GM19452 (cell line): ENCODE measurements at regions not wholly inside any gene's neighbourhood (a gene's known extent, or its start where the extent isn't known, plus 50 kb on each side); places are given as distances from the start of the nearest gene placed in this dataset.
"Not testable (repeated sequence)": the region's sequence is repeated elsewhere in the genome, so short reads cannot be mapped to it uniquely, and the experiment has no call there.

ENCODE experiments used
- ATAC-seq: cut with Tn5 transposase; IDR thresholded peaks from one replicate; pipeline ENCODE4 v1.9.1; 2021; ENCODE audit not compliant: unreplicated experiment

DNA sequence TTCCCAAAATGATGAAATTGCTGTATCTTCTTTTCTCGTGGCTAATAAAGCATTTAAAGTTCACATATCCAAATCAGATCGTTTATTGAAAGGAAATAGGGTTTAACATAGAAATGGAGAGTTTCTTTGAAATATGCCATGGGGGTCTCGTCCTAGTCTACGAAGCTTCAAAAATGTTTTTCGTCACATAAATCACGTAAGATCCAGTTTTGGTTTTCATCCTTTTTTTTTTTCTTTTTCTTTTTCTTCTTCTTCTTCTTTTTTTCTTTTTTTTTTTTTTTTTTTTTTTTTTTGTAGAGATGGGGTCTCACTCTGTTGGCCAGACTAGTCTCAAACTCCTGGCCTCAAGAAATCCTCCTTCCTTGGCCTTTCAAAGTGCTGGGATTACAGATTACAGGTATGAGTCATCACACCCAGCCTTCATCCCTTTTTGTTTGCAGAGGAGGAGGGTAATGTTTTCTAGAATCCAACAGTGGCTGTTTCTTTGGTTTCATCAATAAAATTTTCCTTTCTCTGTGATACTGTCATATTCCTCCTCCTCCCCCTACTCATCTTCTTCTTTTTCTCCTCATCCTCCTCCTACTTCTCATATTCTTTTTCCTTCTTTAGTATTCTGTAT is 94.7 kb upstream of the LOC128125822 start:
- ATAC-seq, result no peak

DNA sequence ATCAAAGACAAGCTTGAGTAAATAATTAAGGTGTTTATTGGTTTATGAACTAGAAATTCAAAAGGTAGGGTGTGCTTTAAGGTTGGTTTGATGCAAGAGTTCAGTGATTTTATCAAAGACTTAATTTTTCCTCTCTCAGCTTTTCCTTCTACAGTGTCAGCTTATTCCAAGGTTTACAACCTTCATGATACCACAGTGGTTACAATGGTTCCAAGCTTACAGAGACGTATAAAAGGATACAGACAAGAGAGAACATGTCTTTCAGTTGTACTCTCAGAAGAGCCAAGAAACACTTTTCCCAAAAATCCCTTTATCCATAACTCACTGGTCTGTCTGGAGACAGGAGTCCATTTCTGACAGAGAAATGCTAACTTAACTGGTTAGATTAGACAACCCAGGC is 93.5 kb upstream of the LOC128125822 start:
- no peak for ATAC-seq

DNA sequence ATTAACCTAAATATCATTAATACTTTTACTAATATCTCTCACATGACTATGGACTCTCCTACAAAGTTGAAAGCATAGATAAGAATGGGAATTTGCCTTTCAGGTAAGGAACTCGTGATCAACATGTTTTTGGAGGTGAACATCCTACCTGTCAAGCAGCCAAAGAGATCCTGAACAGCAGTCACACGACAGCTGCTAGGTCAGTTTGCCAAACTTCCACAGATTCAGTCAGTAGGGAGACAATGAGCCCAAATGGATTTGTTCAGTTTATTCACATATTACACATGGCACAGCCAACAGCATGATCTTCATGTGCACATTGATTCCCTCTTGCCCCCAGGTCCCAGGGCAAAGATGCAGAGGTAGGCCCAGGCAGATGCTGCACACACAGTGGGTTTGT is 86.1 kb upstream of the LOC128125822 start:
- no peak for ATAC-seq

DNA sequence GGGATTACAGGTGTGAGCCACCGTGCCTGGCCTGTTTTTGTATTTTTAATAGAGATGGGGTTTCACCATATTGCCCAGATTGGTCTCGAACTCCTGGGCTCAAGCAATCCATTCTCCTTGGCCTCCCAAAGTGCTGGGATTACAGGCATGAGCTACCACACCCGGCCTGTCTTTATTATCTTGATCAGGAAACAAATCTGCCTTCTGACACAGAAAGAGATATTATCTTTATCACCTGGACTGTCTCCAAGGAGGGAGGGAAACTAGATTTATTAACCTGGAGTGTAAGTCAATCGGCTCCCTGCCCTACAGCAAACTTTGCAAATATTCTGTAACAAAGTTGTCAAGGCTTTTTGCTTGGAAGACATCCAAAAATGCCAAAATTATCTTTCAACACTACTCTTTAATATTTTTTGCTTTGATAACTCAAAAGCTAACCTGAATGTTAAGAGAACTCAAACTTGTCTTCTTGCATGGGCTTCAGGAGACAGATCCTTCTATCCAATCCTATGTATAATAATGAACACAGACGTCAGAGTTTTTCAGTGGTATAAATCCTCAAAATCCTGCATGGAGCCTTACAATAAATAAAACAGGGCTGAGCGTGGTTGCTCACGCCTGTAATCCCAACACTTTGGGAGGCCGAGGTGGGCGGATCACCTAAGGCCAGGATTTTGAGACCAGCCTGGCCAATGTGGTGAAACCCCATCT is 85.0 kb upstream of the LOC128125822 start:
- no peak for ATAC-seq

DNA sequence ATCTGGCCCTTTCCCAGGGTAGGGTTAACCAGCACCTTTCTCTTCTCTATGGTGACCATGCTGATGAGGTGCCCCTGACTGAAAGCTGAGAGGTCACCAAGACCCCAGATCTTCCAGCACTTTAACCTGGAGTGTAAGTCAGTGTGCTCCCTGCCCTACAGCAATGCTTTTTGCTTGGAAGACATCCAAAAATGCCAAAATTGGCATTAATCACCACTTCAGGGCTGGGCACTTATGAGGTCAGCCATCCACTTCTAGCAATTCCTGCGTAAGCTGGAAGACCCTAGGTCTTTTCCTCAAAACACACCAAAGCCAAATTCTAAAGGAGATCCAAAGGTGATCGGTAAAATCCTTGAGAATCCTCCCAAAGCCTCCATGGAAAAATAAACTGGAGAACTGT is 81.2 kb upstream of the LOC128125822 start:
- no peak for ATAC-seq

DNA sequence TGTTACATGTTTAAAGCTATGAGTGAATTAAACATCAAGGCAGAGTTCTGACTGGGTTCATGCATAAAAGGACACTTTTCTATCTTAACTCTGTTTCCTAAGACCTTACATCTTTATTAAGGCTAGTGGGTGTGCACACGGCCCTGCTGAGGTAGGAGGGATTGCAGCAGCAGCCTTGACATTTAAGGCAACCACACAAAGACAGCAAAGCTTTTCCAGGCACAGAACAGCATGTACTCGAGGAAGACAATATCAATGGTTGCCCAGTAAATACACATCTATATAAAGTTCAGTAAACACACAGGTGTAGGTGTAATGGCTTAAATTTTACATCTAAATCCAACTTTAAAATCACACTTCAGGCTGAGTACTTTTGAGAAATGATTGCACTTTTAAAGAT is 79.8 kb upstream of the LOC128125822 start:
- ATAC-seq, result no peak

DNA sequence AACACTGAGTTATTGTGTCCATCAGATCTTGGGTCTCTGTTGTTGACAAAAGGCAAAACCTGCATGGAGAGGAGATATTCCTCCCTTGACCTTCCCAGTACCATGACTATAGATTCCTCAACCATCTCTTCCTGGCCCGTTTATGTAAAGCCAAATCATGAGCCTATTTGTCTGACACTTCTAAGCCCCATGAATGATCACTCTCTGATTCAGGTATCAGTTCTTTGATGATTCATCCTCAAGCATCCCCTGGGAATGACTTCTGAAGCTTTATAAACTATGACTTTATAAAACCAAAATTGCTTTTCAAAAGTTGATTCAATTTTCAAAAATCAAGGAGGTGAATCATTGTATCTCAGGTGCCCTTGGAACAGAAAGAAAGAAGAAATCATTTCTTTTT is 78.7 kb upstream of the LOC128125822 start:
- ATAC-seq, result no peak

DNA sequence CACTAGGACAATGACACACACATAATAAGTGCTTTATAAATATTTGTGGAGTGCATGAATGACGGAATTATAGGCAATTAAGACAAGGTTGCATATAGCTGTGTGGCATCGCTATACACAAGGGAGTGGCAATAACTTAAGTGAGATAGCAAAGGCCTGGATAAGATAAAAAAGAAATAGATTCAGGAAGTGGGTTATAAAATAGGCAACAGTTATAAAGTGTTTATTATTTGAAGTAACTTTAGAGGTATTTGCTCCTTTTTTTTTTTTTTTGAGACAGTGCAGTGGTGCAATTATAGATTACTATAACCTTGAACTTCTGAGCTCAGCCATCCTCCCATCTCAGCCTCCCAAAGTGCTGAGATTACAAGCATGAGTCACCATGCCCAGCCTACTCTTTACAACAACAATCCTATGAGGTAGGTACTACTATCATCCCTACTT is 75.9 kb upstream of the LOC128125822 start:
- no peak for ATAC-seq

DNA sequence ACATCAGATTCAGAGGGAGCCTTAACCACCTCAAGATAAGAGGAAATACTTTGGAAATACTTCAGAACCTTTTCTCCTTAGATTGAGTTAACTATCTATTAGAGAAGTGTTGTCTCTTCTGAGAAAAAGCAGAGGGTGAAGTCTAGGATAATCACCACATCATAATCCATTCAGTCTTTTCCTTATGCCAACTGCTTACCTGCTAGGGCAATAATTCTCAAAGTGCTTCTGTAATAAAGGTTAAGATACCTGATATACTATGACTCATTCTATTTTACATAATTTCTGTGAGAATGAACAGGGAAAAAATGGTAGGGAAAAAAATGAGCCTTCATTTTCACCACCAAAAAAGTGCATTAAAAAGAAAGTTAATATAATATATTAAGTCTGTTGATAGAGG is 70.1 kb upstream of the LOC128125822 start:
- ATAC-seq, result no peak

DNA sequence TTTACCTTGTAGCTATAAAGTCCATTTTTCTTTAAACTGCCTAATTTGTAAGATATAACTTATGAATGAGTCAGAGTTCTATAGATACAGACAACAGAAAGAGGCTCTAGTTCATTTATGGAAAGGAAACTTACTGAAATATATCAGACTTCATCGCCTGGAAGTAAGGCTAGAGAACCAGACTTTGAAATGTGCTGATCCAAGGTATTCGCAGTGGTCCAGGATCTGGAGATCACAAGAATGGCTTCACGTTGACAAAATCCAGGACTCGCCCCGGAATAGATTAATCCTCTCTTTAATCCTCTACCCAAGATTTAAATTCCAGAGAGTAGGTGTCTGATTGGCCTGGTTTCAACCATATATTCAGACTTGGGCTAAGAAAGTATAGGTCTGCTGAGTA is 69.1 kb upstream of the LOC128125822 start:
- no peak for ATAC-seq

DNA sequence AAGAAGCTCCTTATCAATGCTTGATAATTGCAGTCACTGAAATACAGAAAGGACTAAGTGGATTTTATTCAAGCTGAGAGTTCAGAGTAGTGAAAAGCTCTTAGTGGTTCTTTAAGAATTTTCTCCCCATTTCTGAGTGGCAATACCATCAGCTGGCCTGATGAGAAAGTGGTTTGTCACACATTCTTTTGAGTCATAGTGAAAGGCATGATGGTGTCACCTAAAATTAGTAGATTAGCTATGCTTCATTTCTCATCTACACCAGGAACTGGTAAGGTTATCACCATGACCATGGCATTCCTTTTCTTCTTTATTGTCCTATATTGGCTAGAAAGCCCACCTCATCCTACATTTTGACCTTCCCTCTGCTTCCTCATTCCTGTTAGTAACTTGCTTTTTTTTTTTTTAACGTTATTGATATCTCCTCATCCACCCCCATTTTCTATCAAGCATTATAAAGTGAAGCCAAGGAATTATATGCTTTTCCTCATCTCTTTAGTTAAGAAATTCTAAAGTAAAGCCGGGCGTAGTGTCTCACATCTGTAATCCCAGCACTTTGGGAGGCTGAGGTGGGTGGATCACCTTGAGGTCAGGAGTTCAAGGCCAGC is 67.4 kb upstream of the LOC128125822 start:
- peak; percentile 100 for ATAC-seq

DNA sequence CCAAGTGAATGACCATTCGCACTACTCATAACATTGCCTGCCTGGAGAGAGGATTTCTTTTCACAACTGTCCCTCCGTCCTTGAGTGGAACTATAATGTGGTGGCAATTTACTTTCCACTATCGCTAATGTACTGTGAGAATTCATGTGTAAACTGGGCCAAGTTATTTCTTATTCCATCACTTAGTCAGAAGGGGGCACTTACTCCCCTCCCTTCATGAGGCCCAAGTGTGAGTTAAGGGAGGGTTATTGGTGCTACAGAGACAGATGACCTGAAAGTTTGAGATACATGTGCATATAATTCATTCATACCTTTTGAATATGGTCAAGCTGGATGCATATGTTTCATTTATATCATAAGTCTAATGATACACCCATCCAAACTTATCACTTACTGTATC is 65.2 kb upstream of the LOC128125822 start:
- ATAC-seq, result no peak

DNA sequence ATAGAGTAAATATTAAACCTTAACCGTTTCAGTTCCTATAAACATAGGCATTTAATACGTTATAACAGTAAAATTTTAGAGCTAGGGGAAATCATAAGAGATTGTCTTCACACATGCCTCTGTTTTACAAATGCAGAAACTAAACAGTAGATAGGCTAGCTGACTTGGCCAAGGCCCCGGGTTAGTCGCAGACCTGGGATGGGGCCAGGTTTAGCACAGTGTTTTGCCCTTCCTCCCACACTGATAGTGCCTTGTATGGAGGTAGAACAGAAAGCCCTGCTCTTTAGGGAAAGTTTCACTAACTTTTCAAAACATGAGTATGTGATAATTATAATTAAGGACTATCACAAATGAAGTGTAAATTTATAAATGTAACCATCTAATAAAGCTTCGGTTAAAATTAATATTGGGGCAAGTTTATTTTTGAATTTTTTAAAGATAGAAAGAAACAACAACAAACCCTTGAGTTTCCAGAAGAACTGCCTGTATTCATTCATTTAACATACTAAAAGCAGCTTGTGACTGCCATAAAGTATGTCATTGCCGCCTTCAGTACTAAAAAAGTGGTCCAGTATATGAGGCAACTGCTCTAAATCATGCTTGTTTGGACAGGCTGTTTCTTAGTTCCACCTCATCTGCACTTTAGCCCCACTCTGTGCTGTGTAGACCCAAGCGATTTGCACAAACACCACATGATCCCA is 62.5 kb upstream of the LOC128125822 start:
- no peak for ATAC-seq

DNA sequence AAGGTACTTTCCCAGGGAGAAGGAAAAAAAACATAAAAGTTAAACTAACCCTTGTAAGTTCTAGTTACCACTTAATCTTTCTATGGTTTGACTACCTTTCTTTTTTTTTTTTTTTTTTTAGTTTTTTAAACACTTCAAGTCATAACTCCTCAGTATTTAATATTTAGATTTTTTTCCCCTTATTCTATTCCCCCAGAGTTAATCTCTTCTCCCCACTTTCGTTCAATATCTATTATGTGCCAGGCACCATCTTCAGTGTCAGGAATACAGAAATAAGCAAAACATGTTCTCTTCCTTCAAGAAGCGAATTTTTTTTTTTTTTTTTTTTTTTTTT is 62.0 kb upstream of the LOC128125822 start:
- no peak for ATAC-seq

DNA sequence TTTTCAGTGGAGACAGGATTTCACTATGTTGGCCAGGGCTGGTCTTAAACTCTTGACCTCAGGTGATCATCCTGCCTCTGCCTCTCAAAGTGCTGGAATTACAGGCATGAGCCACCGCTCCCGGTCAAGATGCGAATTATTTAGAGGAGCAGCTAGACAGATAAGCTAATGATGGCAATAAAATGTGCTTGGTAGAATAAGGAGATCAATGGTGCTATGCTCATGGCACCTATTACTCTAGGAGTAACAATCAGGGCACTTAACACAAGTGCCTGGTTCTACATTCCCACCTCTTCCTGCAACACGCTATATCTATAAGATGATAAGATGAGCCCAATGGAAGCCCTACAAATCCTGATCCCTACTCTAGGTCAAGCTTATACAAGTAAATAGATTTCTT is 61.4 kb upstream of the LOC128125822 start:
- ATAC-seq, result no peak

DNA sequence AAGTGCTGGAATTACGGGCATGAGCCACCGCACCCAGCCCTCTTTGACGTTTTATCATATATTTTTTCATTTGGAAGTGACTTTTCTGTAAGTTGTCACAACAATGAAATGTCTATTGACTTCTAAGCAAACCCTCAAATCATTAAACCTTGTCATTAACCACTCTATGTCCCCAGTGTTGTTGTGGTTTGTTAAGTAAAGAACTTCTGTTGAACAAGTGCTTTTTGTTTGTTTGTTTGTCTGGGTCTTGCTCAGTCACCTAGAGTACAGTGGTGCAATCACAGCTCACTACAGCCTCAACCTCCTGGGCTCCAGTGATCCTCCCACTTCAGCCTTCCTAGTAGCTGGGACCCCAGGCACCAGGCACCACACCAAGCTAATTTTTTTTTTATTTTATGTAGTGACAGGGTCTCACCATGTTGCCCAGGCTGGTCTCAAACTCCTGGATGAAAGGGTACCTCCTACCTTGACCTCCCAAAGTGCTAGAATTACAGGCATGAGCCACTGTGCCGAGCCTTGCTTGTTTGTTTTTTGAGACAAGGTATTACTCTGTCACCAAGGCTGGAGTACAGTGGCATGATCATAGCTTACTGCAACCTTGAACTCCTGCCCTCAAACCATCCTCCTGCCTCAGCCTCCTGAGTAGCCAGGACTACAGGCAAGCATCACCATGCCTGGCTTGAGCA is 57.6 kb upstream of the LOC128125822 start:
- no peak for ATAC-seq

DNA sequence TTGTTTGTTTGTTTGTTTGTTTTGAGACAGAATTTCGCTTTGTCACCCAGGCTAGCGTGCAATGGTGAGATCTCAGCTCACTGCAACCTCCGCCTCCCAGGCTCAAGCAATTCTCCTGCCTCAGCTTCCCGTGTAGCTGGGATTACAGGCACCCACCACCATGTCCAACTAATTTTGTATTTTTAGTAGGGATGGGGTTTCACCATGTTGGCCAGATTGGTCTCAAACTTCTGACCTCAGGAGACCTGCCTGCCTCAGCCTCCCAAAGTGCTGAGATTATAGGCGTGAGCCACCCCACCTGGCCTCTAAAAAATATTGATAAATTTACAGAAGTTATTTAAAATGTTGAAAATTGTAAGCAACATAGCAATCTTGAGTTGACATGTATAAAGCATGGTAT is 57.1 kb upstream of the LOC128125822 start:
- ATAC-seq, result not testable (repeated sequence)

DNA sequence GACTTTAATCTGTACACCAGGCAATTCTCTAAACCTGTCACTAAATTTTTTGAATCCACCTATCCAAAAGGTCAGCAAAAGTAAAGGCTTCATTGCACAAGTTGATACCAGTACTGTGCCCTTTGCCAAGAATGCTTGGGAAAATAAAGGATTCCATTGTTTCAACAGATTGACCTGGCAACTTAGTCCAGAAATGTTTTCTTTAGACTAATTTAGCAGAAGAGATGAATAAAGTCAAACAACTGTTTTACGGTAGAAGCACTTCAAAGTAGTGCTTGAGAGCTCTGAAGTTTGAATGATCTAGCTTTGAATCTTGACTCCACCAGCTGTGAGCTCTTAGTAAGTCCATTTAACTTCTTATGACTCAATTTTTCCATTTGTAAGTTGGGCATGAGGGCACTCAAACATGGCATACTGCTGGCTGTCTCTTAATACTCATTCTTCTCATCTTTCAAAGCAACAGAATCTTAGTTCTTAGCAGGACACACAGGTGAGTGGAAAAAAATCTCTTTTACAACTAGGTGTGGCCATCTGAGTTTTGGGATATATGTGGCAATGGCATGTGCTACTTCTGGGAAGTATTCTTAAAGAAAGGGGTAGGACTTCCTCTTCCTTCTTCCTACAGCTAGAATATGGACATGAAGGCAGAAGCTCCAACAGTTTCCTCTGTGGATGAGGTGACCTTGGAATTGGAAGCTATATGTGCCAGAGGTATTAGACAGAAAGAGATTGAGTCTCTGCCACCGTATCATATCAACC is 55.9 kb upstream of the LOC128125822 start:
- no peak for ATAC-seq

DNA sequence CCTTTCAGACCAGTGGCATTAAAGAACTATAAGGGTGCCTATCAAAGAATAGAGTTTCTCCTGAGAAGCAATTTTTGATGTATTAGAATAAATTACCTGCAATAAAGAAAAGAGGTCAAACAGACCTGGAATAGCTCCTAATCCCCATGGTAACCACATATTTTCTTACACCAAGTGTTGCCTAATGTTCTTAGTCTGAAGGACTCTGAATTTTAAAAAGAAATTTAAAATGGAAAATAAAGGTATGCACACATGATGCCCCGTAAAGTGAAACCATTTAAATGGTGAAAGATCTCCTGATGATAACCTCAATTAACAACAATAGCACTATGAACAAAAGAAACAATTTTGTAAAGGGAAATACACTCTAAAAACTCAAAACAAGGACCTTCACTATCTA is 55.1 kb upstream of the LOC128125822 start:
- no peak for ATAC-seq

DNA sequence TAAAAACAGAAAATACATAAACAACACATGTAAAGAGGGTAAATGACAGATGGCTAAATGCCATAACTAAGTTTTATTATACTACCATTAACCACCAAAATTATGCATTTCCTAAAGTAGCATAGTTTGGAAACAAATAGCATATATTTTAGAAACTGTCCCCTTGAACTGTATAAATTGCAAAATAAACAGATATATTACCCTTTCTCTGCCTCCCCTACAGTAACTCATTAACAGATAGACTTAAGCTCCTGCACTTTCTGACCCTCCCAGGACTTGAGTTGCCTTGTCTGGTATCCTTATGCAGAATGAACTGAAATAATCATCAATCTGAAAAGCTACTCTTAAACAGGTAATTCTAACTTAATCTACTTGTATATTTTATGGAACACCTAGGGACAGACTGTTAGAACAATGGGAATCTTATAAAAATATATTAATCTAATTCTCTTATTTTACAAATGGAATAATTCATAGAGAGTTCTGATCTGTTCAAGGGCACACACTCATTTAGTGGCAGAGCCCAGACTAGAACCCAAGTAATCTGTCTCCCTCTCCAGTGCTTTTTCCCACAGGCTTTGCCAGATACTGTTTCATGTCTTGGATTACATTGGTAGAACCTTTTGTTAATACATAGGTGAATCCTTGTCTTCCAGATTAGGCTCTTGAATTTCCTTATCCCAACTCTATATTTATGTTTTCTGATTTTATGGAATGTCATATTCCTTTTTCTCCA is 50.6 kb upstream of the LOC128125822 start:
- no peak for ATAC-seq
